ENCODE measurements at regions not wholly inside any gene's neighbourhood (a gene's known extent, or its start where the extent isn't known, plus 50 kb on each side); places are given as distances from the start of the nearest gene placed in this dataset.

- TF ChIP-seq POLR2A (IDR thresholded peaks at IDR 0.05; ENCODE audit: low read length) (no peak), REST (IDR thresholded peaks at IDR 0.05) (no peak), GATA3 (IDR thresholded peaks at IDR 0.05; ENCODE audit: borderline replicate concordance) (no peak), PHF8 (IDR thresholded peaks at IDR 0.05; ENCODE audit: borderline replicate concordance, low read depth) (no peak), RAD21 (conservative IDR thresholded peaks at IDR 0.05 in 1 of 2, IDR thresholded peaks at IDR 0.05 in 1 of 2) (no peak), CTCF (IDR thresholded peaks at IDR 0.05) (no peak), CBX2 (IDR thresholded peaks at IDR 0.05; ENCODE audit: borderline replicate concordance, low read depth) (no peak), SREBF2 (IDR thresholded peaks at IDR 0.05) (no peak), RFX5 (IDR thresholded peaks at IDR 0.05) (no peak), CEBPB (IDR thresholded peaks at IDR 0.05) (peak; percentile 49 to 51; a peak in 3 of 4 replicates), BHLHE40 (IDR thresholded peaks at IDR 0.05; ENCODE audit: low read depth, low read length) (no peak), NPAS2 (CRISPR knock-in tag; IDR thresholded peaks at IDR 0.05; ENCODE audit: borderline replicate concordance) (no peak), RCOR1 (IDR thresholded peaks at IDR 0.05; ENCODE audit: low read depth, low read length) (no peak), SMC3 (IDR thresholded peaks at IDR 0.05) (no peak)
Measured at GRCh38 chr4:146585761-146586333, 52.8 kb upstream of the POU4F2 start.

Data from A549 (cell line).